Stimulated activated CD8-positive, alpha-beta memory T cell treated with anti-CD3 and anti-CD28 coated beads, Interleukin-2, amount 100 ng/mL, for 1 hour (primary cell): ENCODE measurements at regions not wholly inside any gene's neighbourhood (a gene's known extent, or its start where the extent isn't known, plus 50 kb on each side); places are given as distances from the start of the nearest gene placed in this dataset.

ENCODE experiments used
- DNase-seq, 2 donors: peaks; one replicate each; pipeline ENCODE4 v3.0.0-alpha.2; 2020; ENCODE audit warnings: low read depth in 2 of 2

DNA sequence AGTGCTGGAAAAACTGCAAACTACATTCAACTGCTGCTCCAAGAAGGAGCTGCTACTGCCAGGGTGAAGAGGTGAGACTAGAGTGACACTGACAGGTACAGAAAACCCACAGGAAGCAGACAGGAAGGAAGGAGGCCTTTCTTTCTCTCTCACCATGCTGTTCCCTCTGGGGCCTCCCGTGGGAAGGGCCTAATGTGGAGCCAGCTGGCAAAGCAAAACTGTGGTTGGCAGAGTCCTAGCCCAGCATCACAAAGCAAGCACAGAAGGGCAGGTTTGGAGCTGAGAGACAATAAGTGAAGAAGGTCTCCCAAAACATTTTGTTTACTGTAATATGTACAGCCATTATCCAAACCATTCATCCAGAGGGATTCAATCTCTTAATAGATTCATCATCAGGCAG, 122.5 kb upstream of the MAX start:
- DNase-seq = no peak

DNA sequence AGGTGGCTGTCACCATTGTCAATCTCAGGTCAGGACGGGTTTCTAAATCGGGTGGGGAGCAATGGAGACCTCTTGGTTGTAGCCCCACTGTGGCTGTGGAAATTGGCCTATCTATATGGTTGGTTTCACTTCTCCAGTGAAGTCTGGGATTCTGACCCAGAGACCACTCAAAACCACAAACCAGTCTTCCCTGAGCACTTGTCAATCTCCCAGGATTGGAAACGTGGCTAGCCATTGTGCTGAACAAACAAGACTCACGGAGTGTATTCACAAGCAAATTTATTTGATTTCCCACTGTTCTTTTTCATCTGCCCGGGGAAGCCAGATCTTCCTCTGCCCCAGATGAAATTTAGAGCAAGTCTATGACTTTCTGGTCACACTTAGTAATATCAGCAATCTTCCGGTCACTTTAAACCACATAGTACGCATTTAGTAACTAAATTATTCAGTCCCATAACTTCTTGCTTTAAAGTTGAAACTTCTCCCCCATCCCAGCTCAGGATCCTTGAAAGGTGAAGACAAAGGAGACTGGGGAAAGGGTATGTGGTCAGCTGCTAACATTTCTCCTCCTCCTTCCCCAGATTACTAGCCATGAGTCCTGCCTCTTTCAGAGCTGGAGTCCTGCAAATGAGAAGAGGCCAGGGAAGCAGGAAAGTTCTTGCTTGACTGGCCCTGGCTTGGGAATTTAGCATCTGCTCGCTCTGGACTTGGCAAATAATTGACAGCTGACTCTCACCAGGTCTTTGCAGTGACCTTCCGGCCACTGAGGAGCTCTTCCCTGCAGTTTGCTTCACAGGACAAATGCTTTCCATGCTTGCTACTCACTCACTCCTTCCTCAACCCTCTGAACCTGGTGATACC, 123.2 kb upstream of the MAX start:
- no peak for DNase-seq

DNA sequence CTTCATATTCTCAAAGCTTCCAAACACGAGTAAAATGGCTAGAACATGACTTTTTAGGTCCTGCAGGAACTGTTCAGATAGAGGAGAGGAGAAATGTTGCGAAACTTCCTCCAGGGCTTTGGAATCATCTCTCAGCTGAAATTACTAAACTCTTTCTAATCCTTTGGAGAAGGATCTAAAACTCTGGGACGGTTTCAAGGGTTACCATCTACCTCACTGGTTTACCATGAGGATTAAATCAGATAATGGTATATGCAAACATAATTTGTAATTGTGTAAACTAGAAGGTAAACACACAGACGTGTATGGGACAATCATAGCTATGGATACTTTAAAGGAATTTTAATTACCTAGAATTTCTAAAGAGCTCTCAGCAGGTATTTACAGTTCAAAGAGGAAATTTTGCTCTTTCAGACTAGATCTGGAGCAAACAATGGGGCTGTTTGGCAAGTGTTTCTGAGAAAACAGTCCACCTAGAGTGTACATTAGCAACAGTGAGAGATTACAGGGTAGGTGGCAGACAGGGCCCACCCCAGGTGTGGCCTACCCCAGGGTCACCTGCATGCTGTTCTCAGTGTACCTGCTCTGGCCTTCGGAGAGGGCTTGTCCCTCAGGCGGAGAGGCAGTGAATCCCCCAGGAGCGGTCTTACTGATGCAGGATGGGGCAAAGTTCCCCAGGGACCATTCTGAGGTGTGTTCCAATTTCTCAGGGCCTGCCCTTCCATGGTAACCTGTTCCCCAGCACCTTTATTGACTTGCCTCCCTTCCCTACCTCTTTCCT, 124.7 kb upstream of the MAX start:
- no peak for DNase-seq

DNA sequence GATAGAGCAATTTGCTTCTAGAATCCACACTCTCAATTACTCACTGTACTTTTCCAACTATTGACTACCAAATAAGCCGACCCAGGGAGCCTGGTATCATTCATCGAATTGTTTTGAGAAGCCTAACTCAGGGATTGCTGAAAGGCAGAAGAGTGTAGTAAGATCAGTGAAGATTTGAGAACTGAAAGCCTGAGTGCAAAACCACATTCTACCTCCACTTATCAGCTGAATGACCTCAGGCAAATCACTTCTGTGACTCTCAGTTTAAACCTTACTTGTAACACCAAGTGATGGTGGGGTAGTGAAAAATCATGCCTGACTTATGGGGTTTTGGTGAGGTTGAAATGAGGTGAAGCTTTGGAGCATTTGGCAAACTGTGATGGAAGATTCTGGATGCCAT, 126.1 kb upstream of the MAX start:
- no peak for DNase-seq

DNA sequence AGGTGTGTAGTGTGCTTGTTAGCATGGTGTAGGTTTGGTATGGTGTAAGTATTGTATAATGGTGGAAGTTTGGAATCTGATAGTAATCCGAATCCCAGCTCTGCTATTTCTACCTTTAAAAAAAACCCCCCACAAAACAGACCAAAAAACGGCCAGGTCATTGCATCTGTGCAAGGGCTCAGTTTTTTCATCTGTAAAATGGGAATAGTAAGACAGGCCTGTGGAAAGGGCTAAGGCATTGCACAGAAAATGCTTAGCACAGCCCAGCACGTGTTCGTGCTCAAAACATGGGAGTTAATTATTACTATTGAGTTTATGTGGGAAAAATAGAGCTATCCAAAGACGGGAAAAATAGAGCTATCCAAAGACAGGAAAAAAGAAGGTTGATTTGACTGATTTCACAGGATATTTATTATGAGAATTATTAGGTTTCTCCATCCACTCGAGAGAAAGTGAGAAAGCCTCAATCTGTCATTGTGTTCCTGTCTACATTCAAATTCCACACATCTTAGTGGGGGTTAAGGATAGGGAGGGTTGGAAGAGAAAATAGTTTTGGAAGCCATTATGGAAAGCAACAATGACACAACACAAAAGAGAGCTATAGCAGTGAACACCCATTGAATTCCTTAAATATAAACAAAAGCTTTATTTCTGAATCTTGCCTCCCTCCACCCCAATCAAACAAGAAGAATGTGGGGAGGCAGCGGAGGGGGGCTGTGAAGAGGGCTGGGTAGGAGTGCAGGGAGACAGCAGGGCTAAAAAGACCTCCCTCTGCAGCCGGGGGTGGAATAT, 126.8 kb upstream of the MAX start:
- DNase-seq = no peak

GRCh38 chr14:65229748-65230728, 127.7 kb upstream of the MAX start:
- no peak for DNase-seq

GRCh38 chr14:65231286-65231980, 129.1 kb upstream of the MAX start:
- DNase-seq = no peak

- DNase-seq = no peak
Observed at GRCh38 chr14:65234752-65235361, 132.5 kb upstream of the MAX start.

- no peak for DNase-seq
Observed at GRCh38 chr14:65237023-65237814, 134.9 kb upstream of the MAX start.

DNA sequence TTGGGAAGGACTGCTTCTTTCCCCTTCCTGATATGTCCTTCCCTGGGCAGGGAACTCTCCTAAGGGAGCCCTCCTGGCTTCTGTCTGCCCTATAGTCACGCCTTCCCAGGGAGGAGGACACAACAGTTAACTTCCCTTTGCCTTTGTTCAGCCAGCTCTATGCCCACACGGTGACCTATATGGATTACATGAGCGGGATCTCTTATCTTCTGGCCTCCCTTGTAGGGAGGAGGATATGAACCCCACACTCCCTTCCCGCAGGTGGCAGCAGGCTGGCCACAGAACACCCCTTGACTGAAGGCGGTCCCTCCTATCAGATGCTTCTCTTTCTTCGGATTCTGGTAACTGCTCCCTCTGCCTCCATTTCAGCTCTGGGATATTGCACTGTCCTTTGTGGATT, 135.6 kb upstream of the MAX start:
- no peak for DNase-seq

DNA sequence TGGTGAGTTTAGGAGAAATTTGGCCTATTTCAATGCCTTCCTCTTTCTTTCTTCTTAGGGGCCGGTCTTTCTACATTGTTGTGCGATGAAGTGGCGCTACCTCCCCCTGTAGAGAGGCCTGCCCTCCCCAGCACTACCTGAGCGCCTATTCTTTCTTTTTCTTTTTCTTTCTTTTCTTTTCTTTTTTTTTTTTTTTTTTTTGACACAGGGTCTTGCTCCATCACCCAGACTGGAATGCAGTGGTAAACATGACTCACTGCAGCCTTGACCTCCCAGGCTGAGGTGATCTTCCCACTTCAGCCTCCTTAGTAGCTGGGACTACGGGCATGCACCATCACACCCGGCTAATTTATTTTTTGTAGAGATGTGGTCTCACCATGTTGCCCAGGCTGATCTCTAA, 136.1 kb upstream of the MAX start:
- no peak for DNase-seq

DNA sequence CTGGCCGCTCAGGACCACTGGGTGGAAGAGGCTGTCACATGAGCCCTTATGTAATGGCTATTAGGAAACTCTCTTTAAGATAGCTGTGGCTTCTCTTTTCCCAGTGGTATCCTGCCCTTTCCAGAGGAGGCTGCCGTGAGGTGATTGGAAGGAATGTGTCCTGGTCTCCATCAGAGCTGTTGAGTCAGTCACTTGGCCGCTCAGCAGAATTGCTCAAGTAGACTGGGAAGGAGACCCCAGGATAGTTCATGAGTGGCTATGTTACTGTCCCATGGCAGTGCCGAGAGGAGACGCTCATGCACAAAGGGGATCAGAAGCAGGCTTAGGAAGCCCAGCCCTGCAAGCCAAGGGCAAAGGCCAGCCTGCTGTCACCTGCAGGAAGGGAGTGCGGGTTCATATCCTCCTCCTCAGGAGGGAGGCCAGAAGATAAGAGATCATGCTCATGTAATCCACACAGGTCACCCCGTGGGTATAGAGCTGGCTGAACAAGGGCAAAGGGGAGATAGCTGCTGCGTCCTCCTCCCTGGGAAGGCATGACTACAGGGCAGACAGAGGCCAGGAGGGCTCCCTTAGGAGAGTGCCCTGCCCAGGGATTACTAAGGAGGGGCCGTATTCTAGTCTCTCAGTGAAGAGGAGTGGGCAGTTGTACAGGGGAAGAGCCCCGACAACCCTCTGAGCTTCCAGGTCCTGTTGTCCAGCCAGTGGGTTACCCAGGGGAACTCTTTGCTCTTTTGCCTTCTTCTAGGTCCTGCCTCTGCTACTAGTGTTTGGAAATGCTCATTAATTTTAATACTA, 137.0 kb upstream of the MAX start:
- no peak for DNase-seq

- no peak for DNase-seq
Observed at GRCh38 chr14:65239938-65240296, 137.6 kb upstream of the MAX start.

DNA sequence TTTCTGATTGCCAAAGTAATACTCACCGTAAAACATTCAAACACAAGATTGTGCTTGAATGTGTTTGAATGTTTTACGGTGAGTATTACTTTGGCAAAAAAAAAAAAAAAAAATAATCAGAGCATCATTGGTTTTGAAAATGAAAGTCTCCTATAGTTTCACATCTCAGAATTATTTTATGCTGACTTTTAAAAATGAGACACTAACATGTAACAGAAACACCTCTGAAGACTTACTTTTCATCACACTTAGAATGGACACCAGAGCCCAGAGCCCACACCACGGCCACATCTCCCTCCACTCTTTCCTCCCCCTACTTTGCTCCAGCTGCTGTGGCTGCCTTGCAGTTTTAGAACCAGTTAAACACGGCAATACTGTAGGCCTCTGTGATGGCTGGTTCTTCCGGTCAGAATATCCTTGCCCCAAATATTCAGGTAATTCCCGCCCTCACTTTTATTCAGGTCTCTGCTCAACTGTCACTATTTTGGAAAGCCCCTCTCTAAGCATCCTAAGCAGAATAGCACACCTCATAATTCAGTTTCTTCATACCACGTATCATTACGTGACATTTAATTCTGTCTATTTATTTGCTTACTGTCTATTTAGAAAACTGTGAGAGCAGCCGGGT, 138.9 kb upstream of the MAX start:
- DNase-seq = no peak

GRCh38 chr14:65242732-65243134, 140.4 kb upstream of the MAX start:
- DNase-seq = no peak

DNA sequence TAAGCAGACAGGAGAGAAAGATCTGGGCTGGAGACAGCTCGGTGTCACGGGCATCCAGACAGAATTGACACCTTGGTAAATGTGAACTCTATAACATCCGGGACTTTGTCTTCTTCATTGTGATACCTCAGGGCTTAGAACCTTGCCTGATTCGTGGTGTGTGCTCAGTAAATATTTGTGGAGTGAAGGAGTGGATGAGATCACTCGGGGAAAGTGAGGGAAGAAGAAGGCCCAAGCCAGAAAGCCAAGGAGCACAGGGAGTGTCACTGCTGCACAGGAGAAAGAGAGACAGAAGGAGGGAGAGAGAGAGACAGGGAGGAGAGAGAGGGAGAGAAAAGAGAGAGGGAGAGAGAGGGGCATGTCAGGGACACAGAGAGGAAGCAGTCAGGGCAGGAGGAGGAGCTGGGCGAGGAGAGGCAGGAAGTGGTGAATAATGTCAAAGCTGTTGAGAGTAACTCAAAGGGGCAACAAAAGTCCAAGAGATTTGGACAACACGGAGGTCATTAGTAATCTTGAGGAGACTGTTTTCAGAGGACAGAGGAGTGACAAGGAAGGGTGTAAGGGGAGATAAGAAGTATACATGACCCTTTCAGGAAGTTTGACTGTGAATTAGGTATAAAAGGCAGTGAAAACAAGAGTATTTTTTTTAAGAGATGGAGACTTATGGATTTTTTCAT, 141.6 kb upstream of the MAX start:
- no peak for DNase-seq

GRCh38 chr14:65249471-65250161, 147.3 kb upstream of the MAX start:
- DNase-seq = no peak
